H1 (cell line): ENCODE measurements at regions not wholly inside any gene's neighbourhood (a gene's known extent, or its start where the extent isn't known, plus 50 kb on each side); places are given as distances from the start of the nearest gene placed in this dataset.

Source experiments
- CTCF ChIA-PET: fragments of 300-600 bp; sonication (Branson Sonifier 250); formaldehyde crosslinking; loops from one replicate; lab custom pipeline; 2021; ENCODE audit not compliant: partially characterized antibody; lab: Charles Lee
- POLR2A ChIA-PET: fragments of 300-600 bp; sonication (Branson Sonifier 250); formaldehyde crosslinking; loops from one replicate; lab custom pipeline; 2021; ENCODE audit warnings: inconsistent platforms; ENCODE audit not compliant: partially characterized antibody; lab: Charles Lee
- DNase-seq, 2 experiments: peaks; one replicate each; pipeline versions ENCODE4 v3.0.0 to v3.0.0-alpha.2; 2010 to 2022; ENCODE audit warnings: low spot score in 2 of 2, low read depth in 1 of 2, mixed read lengths in 1 of 2
- FAIRE-seq: peaks from 2 replicates; lab custom pipeline; 2011; peaks lifted over from hg19 to GRCh38; lab: Jason Lieb, UNC
- H2AFZ ChIP-seq: 2 replicates; pipeline ENCODE4 v1.8.1; 2012; ENCODE audit warnings: low read length, inconsistent platforms
- H2AK5ac ChIP-seq: 2 replicates; pipeline ENCODE4 v1.6.1; 2013; ENCODE audit warnings: low read depth, low read length
- H2BK120ac ChIP-seq: replicated peaks from 2 replicates; pipeline ENCODE3; 2013; ENCODE audit warnings: low read depth, low read length, inconsistent platforms
- H2BK12ac ChIP-seq: 2 replicates; pipeline ENCODE4 v1.6.1; 2013; ENCODE audit warnings: low read depth, low read length
- H2BK15ac ChIP-seq: 2 replicates; pipeline ENCODE4 v1.6.1; 2013; ENCODE audit warnings: low read length
- H2BK20ac ChIP-seq: 2 replicates; pipeline ENCODE4 v1.6.1; 2013; ENCODE audit warnings: low read length
- H2BK5ac ChIP-seq: 2 replicates; pipeline ENCODE4 v1.6.1; 2013; ENCODE audit warnings: low read depth, low read length
- H3K14ac ChIP-seq: 2 replicates; pipeline ENCODE4 v1.6.1; 2013; ENCODE audit warnings: inconsistent platforms; ENCODE audit not compliant: insufficient read length
- H3K18ac ChIP-seq: 2 replicates; pipeline ENCODE4 v1.6.1; 2013; ENCODE audit warnings: low read length; ENCODE audit errors: extremely low read depth
- H3K23ac ChIP-seq: 2 replicates; pipeline ENCODE4 v1.6.1; 2013; ENCODE audit warnings: inconsistent platforms; ENCODE audit not compliant: insufficient read length
- H3K23me2 ChIP-seq: 2 replicates; pipeline ENCODE4 v1.6.1; 2013; ENCODE audit warnings: low read depth, low read length
- H3K27ac ChIP-seq: 2 replicates; pipeline ENCODE4 v1.6.1; 2011; ENCODE audit warnings: low read depth, low read length, inconsistent platforms
- H3K27me3 ChIP-seq, 4 experiments: replicated peaks in 1 of 4; 1 replicate in 1 of 4; 2 replicates in 3 of 4; pipeline versions ENCODE4 v1.6.1 to v1.8.1; 2011 to 2013; ENCODE audit warnings: low read length in 3 of 4, mild to moderate bottlenecking in 3 of 4, inconsistent platforms in 2 of 4, mixed read lengths in 2 of 4, moderate library complexity in 1 of 4; ENCODE audit not compliant: control insufficient read depth in 3 of 4, insufficient read depth in 3 of 4; ENCODE audit errors: extremely low read depth in 1 of 4
- H3K36me3 ChIP-seq, 4 experiments: 2 replicates each; pipeline versions ENCODE4 v1.6.1 to v1.8.1; 2011 to 2013; ENCODE audit warnings: mild to moderate bottlenecking in 4 of 4, low read length in 3 of 4, moderate library complexity in 2 of 4, control low read depth in 1 of 4, inconsistent platforms in 1 of 4; ENCODE audit not compliant: insufficient read depth in 4 of 4, control insufficient read depth in 2 of 4
- H3K4ac ChIP-seq: replicated peaks from 2 replicates; pipeline ENCODE3; 2013; ENCODE audit warnings: low read length, low read depth, mixed read lengths, inconsistent platforms; ENCODE audit not compliant: insufficient read length
- H3K4me1 ChIP-seq, 4 experiments: replicated peaks in 1 of 4; 1 replicate in 1 of 4; 2 replicates in 3 of 4; pipeline versions ENCODE4 v1.6.1 to v1.8.1; 2011 to 2013; ENCODE audit warnings: low read length in 3 of 4, inconsistent platforms in 2 of 4, mixed read lengths in 1 of 4; ENCODE audit not compliant: insufficient read depth in 4 of 4, control insufficient read depth in 3 of 4
- H3K4me2 ChIP-seq, 2 experiments: 2 replicates each; pipeline versions ENCODE4 v1.6.1 to v1.8.1; 2011 to 2013; ENCODE audit warnings: low read depth in 2 of 2, low read length in 2 of 2, control low read depth in 1 of 2, inconsistent platforms in 1 of 2, mild to moderate bottlenecking in 1 of 2; ENCODE audit not compliant: insufficient read depth in 1 of 2
- H3K4me3 ChIP-seq, 4 experiments: fragments of 200-600, 300-600 bp in 1 of 4; sonication (generic), shearing (Covaris generic), sonication (Bioruptor Twin) in 1 of 4; 2 replicates each; pipeline versions ENCODE4 v1.5.1 to v1.8.1; 2011 to 2016; ENCODE audit warnings: low read length in 4 of 4, low read depth in 3 of 4, control low read depth in 2 of 4, inconsistent platforms in 2 of 4, mild to moderate bottlenecking in 2 of 4, mixed read lengths in 1 of 4, moderate library complexity in 1 of 4; ENCODE audit not compliant: insufficient read depth in 2 of 4; ENCODE audit errors: extremely low read depth in 1 of 4
- H3K56ac ChIP-seq: replicated peaks from 2 replicates; pipeline ENCODE3; 2013; ENCODE audit warnings: low read depth, mild to moderate bottlenecking, mixed read lengths, low read length, inconsistent platforms; ENCODE audit not compliant: insufficient read length
- H3K79me1 ChIP-seq: 2 replicates; pipeline ENCODE4 v1.6.1; 2013; ENCODE audit warnings: low read depth, low read length, control low read depth
- H3K79me2 ChIP-seq, 2 experiments: 2 replicates each; pipeline versions ENCODE4 v1.6.1 to v1.8.1; 2012 to 2013; ENCODE audit warnings: low read length in 2 of 2, mild to moderate bottlenecking in 2 of 2, inconsistent platforms in 1 of 2; ENCODE audit not compliant: insufficient read depth in 2 of 2, control insufficient read depth in 1 of 2
- H3K9ac ChIP-seq, 4 experiments: replicated peaks in 1 of 4; 1 replicate in 1 of 4; 2 replicates in 3 of 4; pipeline versions ENCODE4 v1.6.1 to v1.8.1; 2011 to 2013; ENCODE audit warnings: low read depth in 3 of 4, low read length in 3 of 4, control low read depth in 2 of 4, mild to moderate bottlenecking in 2 of 4, moderate library complexity in 2 of 4, inconsistent platforms in 1 of 4; ENCODE audit errors: extremely low read depth in 1 of 4
- H3K9me3 ChIP-seq, 2 experiments: 2 replicates each; pipeline versions ENCODE4 v1.6.1 to v1.8.1; 2012 to 2013; ENCODE audit warnings: mild to moderate bottlenecking in 2 of 2, moderate library complexity in 2 of 2, control low read depth in 1 of 2, inconsistent platforms in 1 of 2, low read depth in 1 of 2, low read length in 1 of 2, mixed read lengths in 1 of 2; ENCODE audit not compliant: insufficient read depth in 2 of 2
- H4K20me1 ChIP-seq, 2 experiments: replicated peaks in 1 of 2; 2 replicates each; pipeline versions ENCODE3 to v1.8.1; 2011 to 2013; ENCODE audit warnings: inconsistent platforms in 2 of 2, low read length in 2 of 2, mild to moderate bottlenecking in 1 of 2; ENCODE audit not compliant: insufficient read depth in 2 of 2, control insufficient read depth in 1 of 2
- H4K5ac ChIP-seq: 2 replicates; pipeline ENCODE4 v1.6.1; 2013; ENCODE audit warnings: low read length, low read depth, mixed read lengths, inconsistent platforms; ENCODE audit not compliant: insufficient read length
- H4K8ac ChIP-seq: 2 replicates; pipeline ENCODE4 v1.8.0; 2013; ENCODE audit warnings: mild to moderate bottlenecking, moderate library complexity, low read length, inconsistent platforms; ENCODE audit not compliant: insufficient read depth; ENCODE audit errors: extremely low read depth
- H4K91ac ChIP-seq: replicated peaks from 2 replicates; pipeline ENCODE3; 2013; ENCODE audit warnings: low read length, mixed read lengths, inconsistent platforms; ENCODE audit not compliant: insufficient read length
- BCL11A ChIP-seq, 2 experiments: IDR thresholded peaks; one replicate each; pipeline ENCODE4 v1.6.1; 2011; ENCODE audit warnings: low read depth in 2 of 2, low read length in 2 of 2, mild to moderate bottlenecking in 2 of 2
- CEBPB ChIP-seq: IDR thresholded peaks from 2 replicates; pipeline ENCODE4 v1.6.1; 2012; ENCODE audit warnings: low read depth, low read length
- WGBS, 2 experiments: shearing (Covaris generic) in 1 of 2; methylation state at CpG; one replicate each; pipeline versions ENCODE4 v1.1.6 to v1.1.7; 2013 to 2015; ENCODE audit warnings: low lambda C conversion rate in 2 of 2, mixed read lengths in 2 of 2, inconsistent platforms in 1 of 2, low coverage in 1 of 2, missing lambda C conversion rate in 1 of 2; ENCODE audit not compliant: insufficient replicate concordance in 2 of 2, insufficient coverage in 1 of 2, insufficient read length in 1 of 2; ENCODE audit errors: extremely low coverage in 1 of 2, missing lambda C conversion rate in 1 of 2; 5-methylcytosine and 5-hydroxymethylcytosine counted together

- no peak overlapping the region for H3K56ac ChIP-seq
- H3K23ac ChIP-seq, result no peak overlapping the region
- no peaks in the 10 kb centered on the region for H4K20me1 ChIP-seq
- ChIA-PET POLR2A (no interaction called here), CTCF (no interaction called here)
- H3K9me3 ChIP-seq, result no peaks in the 10 kb centered on the region
- H3K27ac ChIP-seq, result no peak overlapping the region
- H3K4ac ChIP-seq, result no peak overlapping the region
- FAIRE-seq (no peak), DNase-seq (no peak)
- H2AK5ac ChIP-seq, result no peak overlapping the region
- no peak overlapping the region for H3K9ac ChIP-seq
- H4K91ac ChIP-seq, result no peak overlapping the region
- no peak overlapping the region for H3K4me2 ChIP-seq
- no peaks in the 10 kb centered on the region for H3K36me3 ChIP-seq
- no peak overlapping the region for H4K5ac ChIP-seq
- H3K14ac ChIP-seq, result no peak overlapping the region
- no peak overlapping the region for H2BK20ac ChIP-seq
- no peaks in the 10 kb centered on the region for H3K79me2 ChIP-seq
- H3K18ac ChIP-seq, result no peak overlapping the region
- no peaks in the 10 kb centered on the region for H3K4me1 ChIP-seq
- 90% methylated on average over 2 of the region's 2 CpGs; no CpG with 5 or more reads in 1 of the 2 experiments for WGBS, 2 experiments
- H3K79me1 ChIP-seq, result no peaks in the 10 kb centered on the region
- no peaks in the 10 kb centered on the region; the same call in 1 of the 2 replicates for H3K23me2 ChIP-seq
- no peak overlapping the region for H4K8ac ChIP-seq
- no peak overlapping the region for H3K4me3 ChIP-seq
- no peaks in the 10 kb centered on the region for H3K27me3 ChIP-seq
- no peak overlapping the region for H2BK120ac ChIP-seq
- no peak overlapping the region for H2AFZ ChIP-seq
- H2BK5ac ChIP-seq, result no peak overlapping the region
- no peak overlapping the region for H2BK12ac ChIP-seq
- no peak overlapping the region for H2BK15ac ChIP-seq
- TF ChIP-seq CEBPB (peak; percentile 57; the same call in 1 of the 2 replicates), BCL11A (IDR thresholded peaks at IDR 0.05; ENCODE audit: low read depth in 2 of 2, low read length in 2 of 2) (no peak)
Measured at GRCh38 chr4:100633269-100633668, 115.4 kb upstream of the EMCN start.
